T1000 (cell line): ENCODE measurements at regions not wholly inside any gene's neighbourhood (a gene's known extent, or its start where the extent isn't known, plus 50 kb on each side); places are given as distances from the start of the nearest gene placed in this dataset.
"Not testable (repeated sequence)": the region's sequence is repeated elsewhere in the genome, so short reads cannot be mapped to it uniquely, and the experiment has no call there.

ENCODE experiments used
- DNase-seq: peaks from one replicate; lab custom pipeline; 2025; ENCODE audit warnings: mixed read lengths; lab: John Stamatoyannopoulos, UW

DNA sequence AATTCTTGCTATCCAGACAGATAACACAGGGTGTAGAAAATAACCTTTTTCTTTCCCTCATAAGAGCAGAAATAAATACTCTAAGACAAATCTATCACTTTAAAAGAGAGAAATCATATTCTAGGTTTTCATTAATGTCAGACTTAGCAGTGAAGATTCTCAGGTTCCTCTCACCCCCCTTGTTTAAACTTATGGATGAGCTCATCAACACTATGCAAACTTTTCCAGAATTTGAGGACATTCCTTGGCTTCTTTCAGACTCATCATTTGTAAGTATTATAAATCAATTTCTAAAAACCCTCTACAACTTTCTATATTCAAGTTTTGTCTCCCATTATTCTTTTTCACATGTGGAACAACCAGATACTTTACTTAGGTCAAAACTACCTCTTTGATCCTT lies 374.9 kb upstream of the TRPC7 start:
- DNase-seq = no peak

DNA sequence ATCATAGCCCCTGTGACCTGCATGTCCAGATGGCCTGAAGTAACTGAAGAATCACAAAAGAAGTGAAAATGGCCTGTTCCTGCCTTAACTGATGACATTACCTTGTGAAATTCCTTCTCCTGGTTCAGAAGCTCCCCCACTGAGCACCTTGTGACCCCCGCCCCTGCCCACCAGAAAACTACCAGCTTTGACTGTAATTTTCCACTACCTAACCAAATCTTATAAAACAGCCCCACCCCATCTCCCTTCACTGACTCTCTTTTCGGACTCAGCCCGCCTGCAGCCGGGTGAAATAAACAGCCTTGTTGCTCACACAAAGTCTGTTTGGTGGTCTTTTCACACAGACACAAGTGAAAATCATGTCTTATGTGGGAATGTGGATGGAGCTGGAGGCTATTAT lies 373.9 kb upstream of the TRPC7 start:
- DNase-seq = not testable (repeated sequence)

DNA sequence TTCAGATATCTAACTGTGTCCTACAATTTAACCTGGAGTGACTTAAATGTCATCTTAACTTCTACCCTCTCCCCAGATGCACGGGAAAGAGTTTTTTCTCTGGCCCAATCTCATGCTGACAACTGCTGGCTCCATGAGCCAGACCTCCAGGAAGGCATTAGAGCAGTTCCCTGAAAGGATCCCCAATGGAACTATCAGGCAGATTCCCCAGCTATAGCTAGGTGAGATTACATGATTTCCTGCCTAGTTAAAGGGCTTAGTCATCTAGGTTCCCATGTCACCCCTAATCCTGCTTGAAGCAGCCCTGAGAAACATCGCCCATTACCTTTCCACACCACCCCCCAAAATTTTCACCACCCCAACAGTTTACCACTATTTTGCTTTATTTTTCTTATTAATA lies 373.5 kb upstream of the TRPC7 start:
- DNase-seq = no peak

GRCh38 chr5:136736021-136736420 lies 370.7 kb upstream of the TRPC7 start:
- DNase-seq = no peak

DNA sequence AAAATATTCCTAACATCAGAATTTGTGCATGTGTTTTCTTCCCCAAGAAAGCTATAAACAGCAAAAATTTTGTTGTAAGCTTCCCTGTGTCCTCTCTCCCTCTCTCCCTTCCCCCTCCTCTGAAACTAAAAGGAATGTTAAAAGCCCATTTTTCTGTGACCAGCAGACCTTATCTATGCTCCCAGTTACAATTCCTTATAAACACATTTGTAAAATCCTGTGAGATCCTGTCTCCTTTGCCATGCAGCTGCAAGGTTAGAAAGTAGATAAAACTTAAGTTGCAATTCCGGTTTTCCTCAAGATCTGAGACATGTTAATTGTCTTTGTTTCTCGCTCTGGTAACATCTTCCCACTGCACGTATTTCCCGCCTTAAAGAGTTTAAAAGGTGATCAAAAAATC lies 370.3 kb upstream of the TRPC7 start:
- DNase-seq = not testable (repeated sequence)

- no peak for DNase-seq
These were observed 369.3 kb upstream of the TRPC7 start for GRCh38 chr5:136734628-136735027.

GRCh38 chr5:136732751-136733150 lies 367.4 kb upstream of the TRPC7 start:
- no peak for DNase-seq

DNA sequence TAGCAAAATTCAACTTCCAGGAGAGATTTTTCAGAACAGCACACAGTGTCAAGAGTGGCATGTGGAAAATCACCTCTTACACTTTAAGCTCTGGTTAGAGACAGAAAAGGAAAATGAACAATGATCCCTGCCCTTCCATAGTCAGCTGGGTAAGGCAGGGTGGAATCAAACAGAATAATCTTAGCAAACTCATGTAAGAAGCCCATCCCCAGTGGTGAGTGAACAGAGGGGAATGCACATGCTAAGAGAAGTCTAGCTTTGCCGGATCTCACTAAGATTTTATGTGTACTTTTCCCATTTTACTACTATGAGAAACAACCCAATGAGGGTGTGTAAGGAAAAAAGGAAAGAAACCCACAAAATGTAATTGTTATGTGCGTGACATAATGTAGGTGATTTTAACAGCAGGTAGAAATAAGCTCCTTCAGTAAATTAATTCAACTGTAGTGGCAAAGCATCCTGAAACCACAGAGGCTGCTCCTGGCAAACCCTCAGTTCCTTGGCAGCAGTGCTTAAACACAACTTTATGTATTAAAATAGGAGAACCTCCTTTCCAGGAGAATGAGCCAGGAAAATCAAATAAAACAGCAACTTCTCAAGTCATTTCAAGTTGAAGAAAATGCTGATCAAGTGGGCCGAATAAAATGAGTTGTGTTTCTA lies 366.0 kb upstream of the TRPC7 start:
- no peak for DNase-seq

DNA sequence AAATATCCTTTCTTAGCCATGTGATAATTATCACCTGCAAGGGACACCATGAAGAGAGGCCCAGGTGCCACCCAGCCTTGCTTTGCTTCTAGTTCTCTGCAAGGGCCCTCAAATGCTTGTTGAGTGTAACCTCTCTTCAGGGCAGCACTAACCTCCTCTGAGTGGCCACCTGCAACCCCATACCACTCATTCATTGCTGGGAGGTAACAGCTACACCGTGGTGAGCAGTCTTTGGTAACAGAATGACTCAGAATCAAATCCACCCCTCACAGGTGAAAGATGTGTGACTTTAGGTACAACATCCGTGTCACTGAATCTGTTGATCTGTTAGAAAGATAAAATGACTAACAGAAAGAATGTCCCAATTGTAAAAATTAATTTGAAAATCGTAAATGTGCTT lies 365.1 kb upstream of the TRPC7 start:
- no peak for DNase-seq

DNA sequence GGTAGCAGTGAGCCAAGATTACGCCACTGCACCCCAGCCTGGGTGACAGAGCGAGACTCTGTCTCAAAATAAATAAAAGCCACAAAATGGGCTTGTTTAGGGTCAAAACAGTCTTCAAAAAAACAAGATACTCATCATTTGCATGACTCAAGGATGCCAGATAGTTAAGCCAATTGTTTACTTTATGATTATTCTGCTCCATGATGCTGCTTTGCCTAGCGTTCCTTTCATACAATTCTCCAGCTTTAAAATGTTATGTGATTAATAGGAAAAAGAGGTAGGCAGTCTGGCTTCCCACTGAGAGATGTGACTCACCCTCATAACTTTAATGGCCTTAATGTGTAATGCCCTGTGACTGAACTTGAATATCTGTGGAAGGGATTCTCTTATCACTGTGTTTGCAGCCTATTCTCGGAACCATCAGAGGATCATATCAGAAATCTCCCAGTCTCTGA lies 364.6 kb upstream of the TRPC7 start:
- peak; percentile 68 for DNase-seq

GRCh38 chr5:136726506-136726905 lies 361.2 kb upstream of the TRPC7 start:
- no peak for DNase-seq

DNA sequence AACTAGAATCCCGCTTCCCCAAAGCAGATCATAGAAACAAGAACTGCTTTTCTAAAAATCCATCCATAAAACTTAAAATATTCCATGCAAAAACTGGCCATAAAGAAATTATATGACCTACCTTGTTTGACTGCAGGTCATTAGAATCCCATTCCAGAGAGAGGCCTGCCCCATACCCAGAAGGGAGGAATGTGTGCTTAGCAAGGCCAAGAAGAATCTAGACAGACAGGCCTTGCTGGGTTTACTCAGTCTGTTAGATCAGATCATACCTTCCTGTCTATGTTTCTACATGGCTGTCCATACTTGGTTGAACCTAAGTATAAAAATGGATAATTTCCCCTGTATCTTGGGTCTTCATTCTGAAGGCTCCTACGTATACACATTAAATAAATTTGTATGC lies 358.8 kb upstream of the TRPC7 start:
- no peak for DNase-seq

DNA sequence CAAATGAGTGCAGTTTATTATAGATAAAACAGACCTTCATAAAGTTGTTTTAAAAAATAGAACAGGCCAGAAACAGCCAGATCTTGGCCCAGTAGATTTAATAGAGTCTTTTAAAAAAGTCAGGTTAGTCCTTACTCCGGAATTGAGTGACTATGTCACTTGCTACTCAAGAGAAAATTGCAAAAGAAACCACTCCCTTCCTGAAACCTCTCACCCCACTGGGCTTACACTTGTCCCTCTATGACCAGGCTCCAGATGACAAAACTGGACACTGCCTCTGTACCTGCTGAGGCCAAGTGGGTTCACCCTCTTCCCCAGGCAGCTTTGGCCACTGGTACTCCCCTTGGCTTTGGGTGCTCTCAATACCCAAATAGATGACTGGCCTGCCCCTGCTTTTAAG lies 357.2 kb upstream of the TRPC7 start:
- DNase-seq = no peak

- no peak for DNase-seq
These were observed 356.7 kb upstream of the TRPC7 start for GRCh38 chr5:136722086-136722485.

- no peak for DNase-seq
These were observed 355.3 kb upstream of the TRPC7 start for GRCh38 chr5:136720674-136721073.

DNA sequence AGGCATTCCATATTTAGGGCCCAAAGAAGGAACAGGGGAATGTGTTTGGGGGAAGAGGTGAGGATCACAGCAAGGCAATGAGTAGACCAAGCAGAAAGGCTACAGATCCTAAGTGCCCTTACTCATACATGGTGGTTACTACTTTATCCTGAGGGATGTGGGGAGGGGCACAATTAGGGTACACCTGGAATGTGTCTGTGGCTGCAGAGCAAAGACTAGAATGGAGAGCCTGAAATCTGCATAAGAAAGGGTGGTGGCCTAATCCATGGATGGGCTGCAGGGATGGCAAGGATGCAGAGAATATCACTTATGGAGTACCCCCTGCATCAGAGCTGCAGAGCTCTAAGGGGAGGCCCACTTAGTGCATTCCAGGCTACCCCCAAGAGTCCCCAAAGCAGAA lies 352.6 kb upstream of the TRPC7 start:
- no peak for DNase-seq

GRCh38 chr5:136714286-136714685 lies 348.9 kb upstream of the TRPC7 start:
- no peak for DNase-seq

DNA sequence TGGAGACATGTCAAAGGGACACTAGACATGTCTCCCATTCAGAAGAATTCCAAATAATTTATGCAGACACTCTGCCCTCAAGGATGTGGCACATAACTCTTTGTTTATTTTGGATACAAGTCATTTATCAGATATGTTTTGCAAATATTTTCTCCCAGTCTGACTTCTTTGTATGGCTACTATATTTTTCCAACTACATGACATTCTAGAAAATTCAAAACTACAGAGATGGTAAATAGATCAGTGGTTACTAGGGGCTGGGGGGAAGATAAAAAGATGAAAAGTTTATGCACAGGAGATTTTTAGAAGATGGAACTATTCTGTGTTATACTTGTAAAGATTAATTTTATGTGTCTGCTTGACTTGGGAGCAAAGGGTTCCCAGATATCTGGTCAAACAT lies 347.3 kb upstream of the TRPC7 start:
- DNase-seq = no peak

GRCh38 chr5:136710834-136711233 lies 345.5 kb upstream of the TRPC7 start:
- no peak for DNase-seq

DNA sequence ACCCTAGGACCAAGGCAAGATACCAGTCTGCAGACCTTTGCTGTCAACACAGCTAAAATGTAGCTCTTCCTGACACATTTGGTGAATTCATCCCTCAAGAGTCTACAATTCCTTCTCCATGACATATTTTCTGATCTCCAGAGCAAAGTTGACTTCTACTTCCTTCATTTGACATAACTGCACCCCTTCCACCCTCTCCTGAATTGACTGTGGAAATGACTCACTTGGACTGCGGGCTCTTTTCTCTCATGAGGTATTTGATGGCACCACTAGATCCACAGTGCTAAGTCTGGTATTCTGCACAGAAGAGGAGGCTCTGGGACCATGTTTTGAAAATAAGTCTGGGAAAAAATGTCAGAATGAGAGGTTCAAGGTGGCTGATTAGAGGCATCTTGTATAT lies 338.4 kb upstream of the TRPC7 start:
- DNase-seq = no peak

DNA sequence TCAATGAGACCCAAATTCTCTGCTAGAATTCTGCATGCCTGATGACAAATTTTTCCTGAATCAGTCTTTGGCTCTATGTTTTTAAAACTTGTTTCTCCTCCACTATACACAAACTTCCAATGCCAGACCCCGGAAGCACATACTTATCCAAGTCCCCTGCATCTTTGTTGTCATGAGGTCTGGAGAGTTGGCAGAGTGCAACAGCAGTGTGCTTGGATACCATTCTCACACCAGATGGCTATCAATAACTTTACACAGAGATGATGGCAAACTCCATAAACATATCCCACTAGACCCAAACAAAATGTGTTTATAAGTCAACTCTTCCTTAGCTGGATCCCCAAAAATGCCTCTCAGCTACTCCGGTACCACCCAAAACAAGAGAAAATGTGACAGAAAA lies 337.7 kb upstream of the TRPC7 start:
- no peak for DNase-seq

DNA sequence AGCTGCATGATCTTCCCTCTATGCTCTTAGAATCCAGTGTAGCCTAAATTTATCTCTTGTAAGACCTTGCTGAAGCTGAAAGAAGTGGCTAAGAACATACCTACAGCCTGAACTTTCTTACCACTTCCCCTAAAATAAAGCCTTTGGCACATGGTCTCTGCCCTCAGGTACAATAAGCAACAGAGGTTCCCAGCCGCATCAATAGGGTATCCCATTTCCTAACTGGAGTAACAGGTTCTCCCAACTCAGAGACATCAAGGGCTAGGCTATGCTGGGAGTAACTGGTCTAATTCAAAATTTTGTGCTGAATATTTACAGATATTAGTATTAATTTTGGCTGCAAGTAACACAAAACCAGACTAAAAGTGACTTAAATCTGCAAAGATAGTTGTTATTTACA lies 335.8 kb upstream of the TRPC7 start:
- no peak for DNase-seq

DNA sequence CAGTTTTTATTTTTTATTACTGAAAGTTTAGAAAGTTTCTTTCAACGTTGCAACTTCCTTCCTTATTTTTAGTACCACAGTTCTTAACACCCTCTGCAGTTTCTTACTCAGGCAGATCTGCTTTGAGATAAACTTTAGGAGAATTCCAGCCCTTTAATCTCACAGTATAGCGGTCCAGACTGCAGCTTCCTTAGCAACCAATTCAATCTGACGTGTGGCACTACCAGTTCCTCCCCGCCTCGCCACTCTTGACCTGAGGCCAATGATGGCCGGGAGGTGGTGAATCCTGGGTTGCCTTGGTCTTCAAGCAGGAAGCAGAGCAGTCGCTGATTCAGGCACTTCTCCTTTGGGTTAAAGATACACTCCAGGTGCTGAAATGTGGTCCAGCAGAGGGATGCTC lies 334.3 kb upstream of the TRPC7 start:
- no peak for DNase-seq

- DNase-seq = no peak
These were observed 333.6 kb upstream of the TRPC7 start for GRCh38 chr5:136698970-136699369.

GRCh38 chr5:136694258-136694657 lies 328.9 kb upstream of the TRPC7 start:
- no peak for DNase-seq
